ENCODE measurements at regions not wholly inside any gene's neighbourhood (a gene's known extent, or its start where the extent isn't known, plus 50 kb on each side); places are given as distances from the start of the nearest gene placed in this dataset.
A peak's percentile ranks its signal among the peaks of the same experiment; 100 is the strongest.

DNA sequence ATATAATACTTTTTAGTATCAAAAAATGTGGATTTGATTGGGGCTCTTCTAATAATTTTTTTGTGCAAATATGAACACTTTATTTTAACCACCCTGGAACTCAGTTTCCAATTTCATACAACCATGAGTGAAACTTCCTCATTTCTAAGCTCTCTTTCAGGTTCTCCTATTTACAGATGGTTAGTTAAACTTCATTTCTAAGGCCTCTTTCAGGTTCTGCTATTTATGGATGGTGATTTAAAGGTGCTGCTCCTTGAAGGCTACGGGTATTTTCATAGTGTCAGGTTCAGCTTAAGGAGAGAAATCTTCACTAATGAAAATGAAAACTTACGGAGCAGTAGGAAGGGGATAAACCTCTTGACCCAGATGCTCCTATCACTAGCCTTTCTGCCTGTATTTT is 568.3 kb downstream of the KIF20B start:
- Histone ChIP-seq H3K9ac (ENCODE audit: low read length) (no peak overlapping the region), H3K27me3 (ENCODE audit: insufficient read depth, low read length) (no peaks in the 10 kb centered on the region), H3K4me1 (ENCODE audit: insufficient read depth, low read length) (no peaks in the 10 kb centered on the region), H3K4me2 (ENCODE audit: low read length) (no peak overlapping the region), H3K27ac (ENCODE audit: low read depth, low read length) (no peak overlapping the region), H4K20me1 (ENCODE audit: insufficient read depth, low read length) (no peaks in the 10 kb centered on the region), H2AFZ (ENCODE audit: low read depth, low read length) (no peak overlapping the region), H3K9me3 (ENCODE audit: insufficient read depth, low read depth, low read length) (no peaks in the 10 kb centered on the region), H3K4me3 (ENCODE audit: insufficient read depth, low read depth, low read length) (no peak overlapping the region), H3K79me2 (ENCODE audit: insufficient read depth, low read length) (no peaks in the 10 kb centered on the region), H3K36me3 (ENCODE audit: insufficient read depth, low read length) (no peaks in the 10 kb centered on the region)
- no peaks in the 10 kb centered on the region for H3K27me3 Mint-ChIP-seq (ENCODE audit: low read depth, unreplicated experiment)
- no peak overlapping the region for H3K4me3 Mint-ChIP-seq (ENCODE audit: unreplicated experiment)
- no peak overlapping the region for H3K27ac Mint-ChIP-seq (ENCODE audit: unreplicated experiment)
- H3K4me1 Mint-ChIP-seq (ENCODE audit: low read depth, unreplicated experiment): no peaks in the 10 kb centered on the region
- FAIRE-seq (no peak), DNase-seq (ENCODE audit: low read depth) (no peak)
- no peak for TF ChIP-seq CTCF (IDR thresholded peaks at IDR 0.05; ENCODE audit: insufficient read depth, low read depth, low read length)
- no peak for TF ChIP-seq EZH2 (IDR thresholded peaks at IDR 0.05; ENCODE audit: insufficient read depth, low read length)
- no peaks in the 10 kb centered on the region for H3K9me3 Mint-ChIP-seq (ENCODE audit: unreplicated experiment)
- H3K36me3 Mint-ChIP-seq (ENCODE audit: low read depth, unreplicated experiment): no peaks in the 10 kb centered on the region

DNA sequence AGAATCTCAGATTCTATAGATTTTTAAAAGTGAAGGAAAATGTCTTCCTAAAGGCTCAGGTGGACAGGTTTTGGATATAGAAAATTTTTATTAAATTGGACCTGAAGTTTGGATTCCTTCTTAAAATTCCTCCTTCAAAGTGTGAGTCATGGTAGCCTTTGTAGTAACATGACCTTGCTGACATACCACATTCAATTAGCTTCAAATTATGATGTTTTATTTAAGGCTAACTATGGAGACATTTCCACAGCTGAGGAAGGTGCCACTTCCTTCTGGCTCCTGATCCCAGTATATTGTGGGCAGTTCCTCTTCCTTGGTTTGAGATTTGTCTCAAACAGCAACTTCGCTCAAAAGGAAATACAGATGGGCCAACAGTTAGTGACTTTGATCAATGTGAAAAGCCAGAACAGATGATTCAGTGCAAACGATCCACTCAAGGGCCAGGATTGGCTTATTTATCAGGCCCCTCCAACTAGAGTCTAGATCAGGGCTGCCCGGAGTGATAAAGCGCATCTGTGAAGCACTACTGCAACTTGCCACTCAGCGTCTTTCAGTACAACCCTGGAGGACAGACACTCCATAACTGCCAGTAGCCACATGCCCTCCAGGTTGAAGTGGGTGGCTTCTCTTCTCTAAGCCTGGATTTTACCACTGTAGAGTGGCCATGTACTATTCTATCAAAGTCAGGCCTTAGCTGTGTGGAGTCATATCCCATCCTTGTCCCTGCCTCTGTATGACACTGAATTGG is 573.5 kb downstream of the KIF20B start:
- TF ChIP-seq CTCF (IDR thresholded peaks at IDR 0.05; ENCODE audit: insufficient read depth, low read depth, low read length): no peak
- TF ChIP-seq EZH2 (IDR thresholded peaks at IDR 0.05; ENCODE audit: insufficient read depth, low read length): no peak
- no peaks in the 10 kb centered on the region for H3K4me1 Mint-ChIP-seq (ENCODE audit: low read depth, unreplicated experiment)
- no peaks in the 10 kb centered on the region for H3K79me2 ChIP-seq (ENCODE audit: insufficient read depth, low read length)

DNA sequence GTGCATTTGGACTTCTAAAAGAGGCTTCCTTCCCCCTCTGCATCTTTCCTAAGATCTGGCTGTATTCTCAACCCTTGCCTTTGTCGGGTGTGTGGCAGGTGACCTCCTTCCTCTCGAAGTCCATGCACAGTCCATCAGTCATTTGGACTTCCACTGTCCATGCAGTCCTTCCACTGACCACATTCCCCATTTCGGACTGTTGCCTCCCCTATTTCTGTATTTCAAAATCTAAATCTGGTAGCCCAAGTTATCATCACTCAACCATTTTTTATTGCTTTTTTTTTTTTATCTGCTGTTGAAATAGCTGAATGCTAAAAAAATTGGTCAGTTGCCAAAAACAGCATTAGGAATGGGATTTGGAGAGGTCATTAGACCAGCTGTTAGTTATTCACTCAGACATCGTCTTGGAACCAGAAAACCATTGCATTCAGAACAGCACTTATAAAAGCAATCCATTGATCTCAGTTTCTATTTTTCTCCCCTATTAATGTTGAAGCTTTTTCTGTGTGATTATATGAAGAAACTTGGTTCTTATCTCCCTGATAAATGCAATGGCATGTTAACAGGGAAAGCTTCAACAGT is 575.6 kb downstream of the KIF20B start:
- Mint-ChIP-seq H3K4me3 (ENCODE audit: unreplicated experiment) (no peak overlapping the region), H3K27me3 (ENCODE audit: low read depth, unreplicated experiment) (no peaks in the 10 kb centered on the region), H3K9me3 (ENCODE audit: unreplicated experiment) (no peaks in the 10 kb centered on the region), H3K4me1 (ENCODE audit: low read depth, unreplicated experiment) (no peaks in the 10 kb centered on the region), H3K36me3 (ENCODE audit: low read depth, unreplicated experiment) (no peaks in the 10 kb centered on the region), H3K27ac (ENCODE audit: unreplicated experiment) (no peak overlapping the region)
- Histone ChIP-seq H3K4me2 (ENCODE audit: low read length) (no peak overlapping the region), H3K27ac (ENCODE audit: low read depth, low read length) (no peak overlapping the region), H3K4me1 (ENCODE audit: insufficient read depth, low read length) (no peaks in the 10 kb centered on the region), H2AFZ (ENCODE audit: low read depth, low read length) (no peak overlapping the region), H3K79me2 (ENCODE audit: insufficient read depth, low read length) (no peaks in the 10 kb centered on the region), H3K27me3 (ENCODE audit: insufficient read depth, low read length) (no peaks in the 10 kb centered on the region), H3K36me3 (ENCODE audit: insufficient read depth, low read length) (no peaks in the 10 kb centered on the region), H3K9ac (ENCODE audit: low read length) (no peak overlapping the region), H3K4me3 (ENCODE audit: insufficient read depth, low read depth, low read length) (no peak overlapping the region), H3K9me3 (ENCODE audit: insufficient read depth, low read depth, low read length) (no peaks in the 10 kb centered on the region), H4K20me1 (ENCODE audit: insufficient read depth, low read length) (no peaks in the 10 kb centered on the region)
- DNase-seq (ENCODE audit: low read depth): peak; percentile 52
- TF ChIP-seq EZH2 (IDR thresholded peaks at IDR 0.05; ENCODE audit: insufficient read depth, low read length): no peak
- no peak for TF ChIP-seq CTCF (IDR thresholded peaks at IDR 0.05; ENCODE audit: insufficient read depth, low read depth, low read length)
- no peak for FAIRE-seq

More for the DNA sequence above, 573.5 kb downstream of the KIF20B start:
- Histone ChIP-seq H3K36me3 (ENCODE audit: insufficient read depth, low read length) (no peaks in the 10 kb centered on the region), H4K20me1 (ENCODE audit: insufficient read depth, low read length) (no peaks in the 10 kb centered on the region), H3K27me3 (ENCODE audit: insufficient read depth, low read length) (no peaks in the 10 kb centered on the region), H3K9me3 (ENCODE audit: insufficient read depth, low read depth, low read length) (no peaks in the 10 kb centered on the region), H3K4me1 (ENCODE audit: insufficient read depth, low read length) (no peaks in the 10 kb centered on the region), H3K4me3 (ENCODE audit: insufficient read depth, low read depth, low read length) (no peak overlapping the region), H3K4me2 (ENCODE audit: low read length) (no peak overlapping the region), H3K9ac (ENCODE audit: low read length) (no peak overlapping the region), H2AFZ (ENCODE audit: low read depth, low read length) (no peak overlapping the region), H3K27ac (ENCODE audit: low read depth, low read length) (no peak overlapping the region)
- Mint-ChIP-seq H3K27me3 (ENCODE audit: low read depth, unreplicated experiment) (no peaks in the 10 kb centered on the region), H3K4me3 (ENCODE audit: unreplicated experiment) (no peak overlapping the region), H3K27ac (ENCODE audit: unreplicated experiment) (no peak overlapping the region), H3K36me3 (ENCODE audit: low read depth, unreplicated experiment) (no peaks in the 10 kb centered on the region), H3K9me3 (ENCODE audit: unreplicated experiment) (no peaks in the 10 kb centered on the region)
- FAIRE-seq: no peak
- peak; percentile 40 for DNase-seq (ENCODE audit: low read depth)
